Pancreas (tissue), 10 donors: ENCODE measurements at regions not wholly inside any gene's neighbourhood (a gene's known extent, or its start where the extent isn't known, plus 50 kb on each side); places are given as distances from the start of the nearest gene placed in this dataset.
"Not testable (repeated sequence)": the region's sequence is repeated elsewhere in the genome, so short reads cannot be mapped to it uniquely, and the experiment has no call there.

ENCODE experiments used
- ATAC-seq, 4 donors: fragments of 200-7000 bp; cut with Tn5 transposase; one replicate each; pipeline versions ENCODE4 v1.8.0 to v1.9.1; 2020; ENCODE audit warnings: mild to moderate bottlenecking in 4 of 4, moderate library complexity in 4 of 4
- DNase-seq, 6 donors: peaks; one replicate each; pipeline ENCODE4 v3.0.0-alpha.2; 2020
- FAIRE-seq: peaks from 2 replicates; lab custom pipeline; 2012; peaks lifted over from hg19 to GRCh38; lab: Jason Lieb, UNC
- H3K27ac ChIP-seq, 4 donors: fragments of 200-600 bp; sonication (generic); 1 replicate in 3 of 4; 2 replicates in 1 of 4; pipeline versions ENCODE4 v1.5.0 to v1.8.0; 2020
- H3K27me3 ChIP-seq, 4 donors: fragments of 200-600 bp; one replicate each; pipeline ENCODE4 v1.8.0; 2021
- H3K36me3 ChIP-seq, 3 donors: fragments of 200-600 bp; sonication (generic) in 1 of 3; one replicate each; pipeline versions ENCODE4 v1.5.0 to v1.8.0; 2020 to 2021
- H3K4me1 ChIP-seq, 3 donors: fragments of 200-600 bp; one replicate each; pipeline ENCODE4 v1.8.0; 2021
- H3K4me3 ChIP-seq, 4 donors: fragments of 200-600 bp; sonication (generic) in 2 of 4; one replicate each; pipeline versions ENCODE4 v1.5.0 to v1.8.0; 2020 to 2021
- H3K9me3 ChIP-seq, 4 donors: fragments of 200-600 bp; one replicate each; pipeline ENCODE4 v1.8.0; 2021
- WGBS, 2 donors: extraction: QIAGEN DNeasy Blood & Tissue Kit; methylation state at CpG; one replicate each; pipeline ENCODE4 v1.1.7; 2013; 5-methylcytosine and 5-hydroxymethylcytosine counted together
- intact Hi-C, 3 donors: fragments of 100-400 bp; cut with DNase I; formaldehyde crosslinking; loops; one replicate each; pipeline versions ENCODE4 v1.11.1 to v1.14.2; 2022
- TF ChIP-seq, protein P1 (sequence below), 4 donors: fragments of 200-600 bp; sonication (generic) in 3 of 4; IDR thresholded peaks; one replicate each; pipeline versions ENCODE4 v1.5.0 to v1.8.0; 2021; ENCODE audit warnings: antibody characterized with exemption in 4 of 4
- donor health status: healthy with polysubstance abuse.
- donor health status: DM: no; HTN: no; CAD: no; lungs with moderate emphysema.
- donor health status: DM: no; HTN: no; CAD: no.
- donor health status: control.
- donor health status: control.
- donor health status: Bipolar disorder and iron deficiency.
- donor health status: DM: yes; HTN: yes; CAD: no.
- donor health status: DM: no; HTN: no; CAD: no.
- donor health status: DM: no; HTN: no; CAD: no.
- donor health status: DM: yes; HTN: yes; CAD: no.

DNA sequence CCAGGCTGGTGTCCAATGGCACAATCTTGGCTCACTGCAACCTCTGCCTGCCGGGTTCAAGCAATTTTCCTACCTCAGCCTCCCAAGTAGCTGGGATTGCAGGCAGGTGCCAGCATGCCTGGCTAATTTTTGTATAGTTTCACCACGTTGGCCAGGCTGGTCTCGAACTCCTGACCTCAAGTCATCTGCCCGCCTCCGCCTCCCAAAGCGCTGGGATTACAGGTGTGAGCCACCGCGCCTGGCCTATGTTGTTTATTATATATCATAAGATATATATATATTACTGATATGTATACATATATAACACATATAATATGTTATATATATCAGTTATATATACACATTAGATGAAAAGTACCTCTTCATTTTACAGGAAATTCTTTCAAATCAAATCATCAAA is 914.7 kb downstream of the FOXD4L5 start:
- FAIRE-seq, H3K9me3 ChIP-seq, ATAC-seq, H3K4me3 ChIP-seq, H3K27ac ChIP-seq, H3K36me3 ChIP-seq, H3K27me3 ChIP-seq, intact Hi-C loops, H3K4me1 ChIP-seq: not testable (repeated sequence)
- DNase-seq, result peak in 2 of 6 donors; percentile 20 to 37
- 74 to 95% methylated on average over 4 of the region's 8 CpGs for WGBS, 2 donors

DNA sequence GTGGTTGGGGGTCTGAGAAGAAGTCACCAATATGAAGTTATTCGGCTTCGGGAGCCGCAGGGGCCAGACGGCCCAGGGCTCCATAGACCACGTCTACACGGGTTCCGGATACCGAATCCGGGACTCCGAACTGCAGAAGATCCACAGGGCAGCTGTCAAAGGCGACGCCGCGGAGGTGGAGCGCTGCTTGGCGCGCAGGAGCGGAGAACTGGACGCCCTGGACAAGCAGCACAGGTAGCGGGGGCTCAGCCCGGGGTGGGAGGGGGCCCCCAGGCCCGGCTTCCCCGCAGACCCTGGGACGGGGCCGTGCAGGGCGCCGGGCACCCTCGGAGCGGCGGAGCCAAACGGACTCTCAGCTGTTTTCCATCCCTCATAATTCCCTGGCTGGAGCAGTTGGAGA is 915.4 kb downstream of the FOXD4L5 start:
- ATAC-seq, result peak in 3 of 4 donors; percentile 22 to 47 (median 44)
- FAIRE-seq, H3K4me1 ChIP-seq, H3K27me3 ChIP-seq, H3K27ac ChIP-seq, intact Hi-C loops, H3K9me3 ChIP-seq, H3K36me3 ChIP-seq: not testable (repeated sequence)
- DNase-seq, result peak in 4 of 6 donors; percentile 5 to 20 (median 12)
- peak overlapping the region in 1 of 4 donors; percentile 18 for H3K4me3 ChIP-seq
- 1% methylated on average over 12 of the region's 31 CpGs; no CpG with 5 or more reads in 1 of the 2 donors for WGBS, 2 donors

DNA sequence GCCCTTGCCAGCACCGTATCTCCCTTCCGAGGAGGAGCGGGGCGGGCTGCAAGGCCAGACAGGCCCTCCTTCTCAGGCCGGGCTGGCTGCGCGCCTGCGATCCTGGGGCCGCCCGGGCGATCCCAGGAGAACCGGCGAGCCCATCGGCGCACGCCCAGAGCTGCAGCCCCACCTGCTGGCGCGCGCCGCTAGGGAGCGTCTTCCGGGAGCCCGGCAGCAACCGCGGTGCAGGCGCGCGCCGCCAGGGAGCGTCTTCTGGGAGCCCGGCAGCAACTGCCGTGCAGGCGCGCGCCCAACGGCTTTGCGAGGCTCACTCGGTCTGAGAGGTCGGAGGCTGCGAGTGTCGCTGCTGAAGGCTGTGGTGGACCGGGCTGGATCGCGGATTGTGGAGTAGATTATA is 915.9 kb downstream of the FOXD4L5 start:
- FAIRE-seq, H3K9me3 ChIP-seq, H3K27ac ChIP-seq, H3K4me3 ChIP-seq, H3K36me3 ChIP-seq, H3K4me1 ChIP-seq, intact Hi-C loops, H3K27me3 ChIP-seq: not testable (repeated sequence)
- TF ChIP-seq, protein P1, sequence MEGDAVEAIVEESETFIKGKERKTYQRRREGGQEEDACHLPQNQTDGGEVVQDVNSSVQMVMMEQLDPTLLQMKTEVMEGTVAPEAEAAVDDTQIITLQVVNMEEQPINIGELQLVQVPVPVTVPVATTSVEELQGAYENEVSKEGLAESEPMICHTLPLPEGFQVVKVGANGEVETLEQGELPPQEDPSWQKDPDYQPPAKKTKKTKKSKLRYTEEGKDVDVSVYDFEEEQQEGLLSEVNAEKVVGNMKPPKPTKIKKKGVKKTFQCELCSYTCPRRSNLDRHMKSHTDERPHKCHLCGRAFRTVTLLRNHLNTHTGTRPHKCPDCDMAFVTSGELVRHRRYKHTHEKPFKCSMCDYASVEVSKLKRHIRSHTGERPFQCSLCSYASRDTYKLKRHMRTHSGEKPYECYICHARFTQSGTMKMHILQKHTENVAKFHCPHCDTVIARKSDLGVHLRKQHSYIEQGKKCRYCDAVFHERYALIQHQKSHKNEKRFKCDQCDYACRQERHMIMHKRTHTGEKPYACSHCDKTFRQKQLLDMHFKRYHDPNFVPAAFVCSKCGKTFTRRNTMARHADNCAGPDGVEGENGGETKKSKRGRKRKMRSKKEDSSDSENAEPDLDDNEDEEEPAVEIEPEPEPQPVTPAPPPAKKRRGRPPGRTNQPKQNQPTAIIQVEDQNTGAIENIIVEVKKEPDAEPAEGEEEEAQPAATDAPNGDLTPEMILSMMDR (IDR thresholded peaks at IDR 0.05), result peak in 3 of 4 donors; percentile 22 to 37 (median 25)
- DNase-seq (peak; percentile 87 to 97 (median 94)), ATAC-seq (peak; percentile 100)
- 0 to 1% methylated on average over 4 to 25 of the region's 44 CpGs for WGBS, 2 donors

GRCh38 chr9:64368644-64368942 is 916.4 kb downstream of the FOXD4L5 start:
- H3K36me3 ChIP-seq, H3K9me3 ChIP-seq, intact Hi-C loops, H3K27ac ChIP-seq, ATAC-seq, H3K4me1 ChIP-seq, H3K27me3 ChIP-seq, FAIRE-seq: not testable (repeated sequence)
- DNase-seq, result peak in 2 of 6 donors; percentile 53 to 55
- peak overlapping the region in 1 of 4 donors; percentile 33 for H3K4me3 ChIP-seq
- 0 to 1% methylated on average over 3 to 10 of the region's 16 CpGs for WGBS, 2 donors

GRCh38 chr9:64367826-64368643 is 917.0 kb downstream of the FOXD4L5 start:
- H3K36me3 ChIP-seq, intact Hi-C loops, ATAC-seq, H3K27me3 ChIP-seq, H3K27ac ChIP-seq, H3K9me3 ChIP-seq, H3K4me1 ChIP-seq, FAIRE-seq: not testable (repeated sequence)
- DNase-seq, result peak in 5 of 6 donors; percentile 12 to 74 (median 22)
- H3K4me3 ChIP-seq, result peak overlapping the region in 2 of 4 donors; percentile 13 to 33
- WGBS, 2 donors, result 27 to 32% methylated on average over 9 to 36 of the region's 47 CpGs
